GM12873 (cell line): ENCODE measurements at regions not wholly inside any gene's neighbourhood (a gene's known extent, or its start where the extent isn't known, plus 50 kb on each side); places are given as distances from the start of the nearest gene placed in this dataset.

Source experiments
- CTCF ChIP-seq: IDR thresholded peaks from 2 replicates; pipeline ENCODE4 v1.5.1; 2012; ENCODE audit warnings: low read depth, mild to moderate bottlenecking, moderate library complexity, low read length, control low read depth; ENCODE audit not compliant: insufficient read depth; ENCODE audit errors: missing control alignments

GRCh38 chr4:178066338-178066941 lies 624.2 kb upstream of the AGA start:
- no peak for TF ChIP-seq CTCF

- no peak for TF ChIP-seq CTCF
These were observed 625.9 kb upstream of the AGA start for GRCh38 chr4:178068136-178068535.

GRCh38 chr4:178070163-178070562 lies 627.9 kb upstream of the AGA start:
- TF ChIP-seq CTCF: no peak

- no peak for TF ChIP-seq CTCF
These were observed 638.1 kb upstream of the AGA start for GRCh38 chr4:178080312-178080711.

GRCh38 chr4:178081176-178081575 lies 638.9 kb upstream of the AGA start:
- TF ChIP-seq CTCF: no peak

- no peak for TF ChIP-seq CTCF
These were observed 639.7 kb upstream of the AGA start for GRCh38 chr4:178081896-178082295.

GRCh38 chr4:178082906-178083305 lies 640.7 kb upstream of the AGA start:
- no peak for TF ChIP-seq CTCF
